Stimulated activated CD8-positive, alpha-beta memory T cell treated with anti-CD3 and anti-CD28 coated beads, Interleukin-12 subunit alpha, Interleukin-12 subunit beta, amount 100 ng/mL, for 24 hours (primary cell): ENCODE measurements at regions not wholly inside any gene's neighbourhood (a gene's known extent, or its start where the extent isn't known, plus 50 kb on each side); places are given as distances from the start of the nearest gene placed in this dataset.
"Not testable (repeated sequence)": the region's sequence is repeated elsewhere in the genome, so short reads cannot be mapped to it uniquely, and the experiment has no call there.

Experiments
- DNase-seq: peaks from one replicate; pipeline ENCODE4 v3.0.0-alpha.2; 2020; ENCODE audit errors: extremely low read depth

- DNase-seq = no peak
Observed at GRCh38 chr5:99316484-99316883, 387.7 kb upstream of the CHD1 start.

GRCh38 chr5:99315413-99316183 lies 386.8 kb upstream of the CHD1 start:
- DNase-seq = no peak

- DNase-seq = no peak
Observed at GRCh38 chr5:99314721-99315120, 385.9 kb upstream of the CHD1 start.

- no peak for DNase-seq
Observed at GRCh38 chr5:99308131-99308530, 379.3 kb upstream of the CHD1 start.

- DNase-seq = no peak
Observed at GRCh38 chr5:99305045-99305580, 376.3 kb upstream of the CHD1 start.

- DNase-seq = no peak
Observed at GRCh38 chr5:99285606-99286005, 356.8 kb upstream of the CHD1 start.

- DNase-seq = no peak
Observed at GRCh38 chr5:99275128-99275527, 346.3 kb upstream of the CHD1 start.

GRCh38 chr5:99272576-99272975 lies 343.8 kb upstream of the CHD1 start:
- DNase-seq = no peak

GRCh38 chr5:99258819-99259218 lies 330.0 kb upstream of the CHD1 start:
- no peak for DNase-seq

- no peak for DNase-seq
Observed at GRCh38 chr5:99248066-99248465, 319.3 kb upstream of the CHD1 start.

- DNase-seq = no peak
Observed at GRCh38 chr5:99247346-99247745, 318.5 kb upstream of the CHD1 start.

GRCh38 chr5:99243111-99243510 lies 314.3 kb upstream of the CHD1 start:
- DNase-seq = no peak

- DNase-seq = no peak
Observed at GRCh38 chr5:99239826-99240360, 311.1 kb upstream of the CHD1 start.

- DNase-seq = no peak
Observed at GRCh38 chr5:99191206-99191745, 262.5 kb upstream of the CHD1 start.

GRCh38 chr5:99187611-99188010 lies 258.8 kb upstream of the CHD1 start:
- no peak for DNase-seq

GRCh38 chr5:99179206-99179605 lies 250.4 kb upstream of the CHD1 start:
- DNase-seq = no peak

- DNase-seq = no peak
Observed at GRCh38 chr5:99177796-99178195, 249.0 kb upstream of the CHD1 start.

- no peak for DNase-seq
Observed at GRCh38 chr5:99176186-99176585, 247.4 kb upstream of the CHD1 start.

- no peak for DNase-seq
Observed at GRCh38 chr5:99169309-99169708, 240.5 kb upstream of the CHD1 start.

- not testable (repeated sequence) for DNase-seq
Observed at GRCh38 chr5:99161538-99161937, 232.7 kb upstream of the CHD1 start.

GRCh38 chr5:99156688-99157087 lies 227.9 kb upstream of the CHD1 start:
- DNase-seq = no peak

GRCh38 chr5:99143283-99143795 lies 214.5 kb upstream of the CHD1 start:
- DNase-seq = not testable (repeated sequence)

GRCh38 chr5:99141534-99142128 lies 212.8 kb upstream of the CHD1 start:
- DNase-seq = no peak
